SK-N-MC (cell line): ENCODE measurements at regions not wholly inside any gene's neighbourhood (a gene's known extent, or its start where the extent isn't known, plus 50 kb on each side); places are given as distances from the start of the nearest gene placed in this dataset.

Source experiments
- DNase-seq: peaks from one replicate; pipeline ENCODE4 v3.0.0-alpha.2; 2011; ENCODE audit warnings: low read depth, low spot score
- H3K27ac ChIP-seq: fragments of 200-600 bp; sonication (generic); 2 replicates; pipeline ENCODE4 v1.5.1; 2016; ENCODE audit warnings: mixed run types
- H3K36me3 ChIP-seq: fragments of 200-600 bp; sonication (generic); 2 replicates; pipeline ENCODE4 v1.6.1; 2017; ENCODE audit warnings: antibody characterized with exemption, low read length, mixed read lengths; ENCODE audit not compliant: insufficient read depth
- H3K4me3 ChIP-seq: fragments of 200-600 bp; sonication (generic); 2 replicates; pipeline ENCODE4 v1.5.1; 2016
- H3K9ac ChIP-seq: fragments of 200-600 bp; sonication (generic); 2 replicates; pipeline ENCODE4 v1.8.0; 2017; ENCODE audit warnings: mixed run types, mixed read lengths; ENCODE audit not compliant: insufficient read length
- H3K9me3 ChIP-seq: fragments of 200-600 bp; sonication (generic); 2 replicates; pipeline ENCODE4 v1.6.1; 2017; ENCODE audit warnings: low read depth, mild to moderate bottlenecking, antibody characterized with exemption, low read length, moderate library complexity, mixed read lengths
- EZH2 ChIP-seq: fragments of 200-600 bp; sonication (generic); IDR thresholded peaks from one replicate; pipeline ENCODE4 v1.6.1; 2017; ENCODE audit warnings: antibody characterized with exemption
- FOXP2 ChIP-seq: optimal IDR thresholded peaks from 2 replicates; pipeline ENCODE3; 2011; ENCODE audit warnings: mild to moderate bottlenecking, moderate library complexity; ENCODE audit not compliant: insufficient read depth; ENCODE audit errors: extremely low read length, control extremely low read depth
- POLR2AphosphoS5 ChIP-seq: IDR thresholded peaks from 2 replicates; pipeline ENCODE4 v1.6.1; 2012; ENCODE audit warnings: mild to moderate bottlenecking, low read depth, low read length, borderline replicate concordance

- Histone ChIP-seq H3K4me3 (no peak overlapping the region), H3K27ac (no peak overlapping the region), H3K36me3 (no peaks in the 10 kb centered on the region), H3K9me3 (no peaks in the 10 kb centered on the region), H3K9ac (no peak overlapping the region)
- no peak for DNase-seq
- TF ChIP-seq POLR2AphosphoS5: no peak
- no peak for TF ChIP-seq FOXP2
- no peak for TF ChIP-seq EZH2
These were observed 60.0 kb upstream of the NKX1-1 start for GRCh38 chr4:1466034-1466862.

GRCh38 chr4:1465173-1466033 is 59.2 kb upstream of the NKX1-1 start:
- Histone ChIP-seq H3K27ac (no peak overlapping the region), H3K4me3 (no peak overlapping the region), H3K9ac (no peak overlapping the region), H3K9me3 (no peaks in the 10 kb centered on the region), H3K36me3 (no peaks in the 10 kb centered on the region)
- no peak for DNase-seq
- no peak for TF ChIP-seq FOXP2
- no peak for TF ChIP-seq EZH2
- TF ChIP-seq POLR2AphosphoS5: no peak

DNA sequence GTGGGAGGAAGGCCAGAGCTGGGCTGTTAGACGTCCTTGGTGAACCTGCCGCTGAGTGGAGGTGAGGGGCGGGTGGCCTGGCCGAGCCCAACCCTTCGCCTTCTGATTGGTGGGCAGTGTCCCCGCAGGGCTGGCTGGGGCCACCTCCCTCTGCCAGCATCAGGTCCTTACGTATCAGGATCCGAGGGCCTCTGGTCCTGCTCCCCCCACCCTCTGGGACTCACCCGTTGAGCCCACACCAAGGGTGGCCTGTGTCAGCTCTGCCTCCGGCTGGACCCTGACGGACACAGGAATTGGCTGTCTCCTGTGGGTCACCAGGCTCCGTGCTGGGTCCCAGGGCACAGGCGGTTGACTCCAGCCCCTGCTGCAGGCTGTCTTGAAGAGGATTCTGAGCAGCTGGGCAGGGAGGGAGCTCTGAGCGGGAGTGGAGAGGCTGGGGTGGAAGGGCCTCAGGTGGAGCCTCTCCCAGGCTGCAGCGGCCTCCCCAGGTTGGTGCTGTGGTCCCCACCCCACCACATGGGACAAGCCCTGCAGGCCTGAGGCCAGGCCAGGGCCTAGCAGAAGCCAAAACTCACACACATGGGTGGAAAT is 58.4 kb upstream of the NKX1-1 start:
- peak; percentile 31 for TF ChIP-seq EZH2
- TF ChIP-seq FOXP2: no peak
- Histone ChIP-seq H3K36me3 (no peaks in the 10 kb centered on the region), H3K9me3 (no peaks in the 10 kb centered on the region), H3K9ac (no peak overlapping the region), H3K4me3 (no peak overlapping the region), H3K27ac (no peak overlapping the region)
- DNase-seq: no peak

GRCh38 chr4:1463927-1464540 is 57.8 kb upstream of the NKX1-1 start:
- Histone ChIP-seq H3K9me3 (no peaks in the 10 kb centered on the region), H3K27ac (no peak overlapping the region), H3K9ac (no peak overlapping the region), H3K36me3 (no peaks in the 10 kb centered on the region), H3K4me3 (no peak overlapping the region)
- TF ChIP-seq POLR2AphosphoS5 (no peak), EZH2 (no peak), FOXP2 (no peak)
- no peak for DNase-seq

- no peak for DNase-seq
- H3K4me3 ChIP-seq: no peak overlapping the region
- no peak overlapping the region for H3K27ac ChIP-seq
- no peak overlapping the region for H3K9ac ChIP-seq
- no peaks in the 10 kb centered on the region for H3K36me3 ChIP-seq
- TF ChIP-seq EZH2: no peak
- no peak for TF ChIP-seq FOXP2
- no peak for TF ChIP-seq POLR2AphosphoS5
- H3K9me3 ChIP-seq: no peaks in the 10 kb centered on the region
These were observed 57.1 kb upstream of the NKX1-1 start for GRCh38 chr4:1463088-1463926.

DNA sequence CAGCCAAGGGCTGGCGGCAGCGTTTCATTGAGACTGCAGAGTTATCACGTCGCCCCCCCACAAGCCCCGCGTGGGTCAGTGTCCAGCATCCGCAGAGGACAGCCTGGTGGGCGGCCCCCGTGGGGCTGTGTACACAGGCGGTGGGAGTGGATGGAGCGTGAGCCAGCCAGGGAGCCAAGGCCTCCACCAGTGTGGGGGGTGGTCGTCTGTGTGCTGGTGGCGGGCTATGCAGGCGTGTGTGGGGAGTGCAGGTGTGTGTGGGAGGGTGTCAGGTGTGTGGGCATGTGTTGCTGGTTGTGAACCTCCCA is 56.5 kb upstream of the NKX1-1 start:
- Histone ChIP-seq H3K36me3 (no peaks in the 10 kb centered on the region), H3K9ac (no peak overlapping the region), H3K9me3 (no peaks in the 10 kb centered on the region), H3K27ac (no peak overlapping the region), H3K4me3 (no peak overlapping the region)
- no peak for TF ChIP-seq EZH2
- no peak for TF ChIP-seq FOXP2
- no peak for TF ChIP-seq POLR2AphosphoS5
- no peak for DNase-seq

GRCh38 chr4:1462009-1462767 is 55.9 kb upstream of the NKX1-1 start:
- no peak overlapping the region for H3K27ac ChIP-seq
- H3K36me3 ChIP-seq: no peaks in the 10 kb centered on the region
- no peak overlapping the region for H3K4me3 ChIP-seq
- DNase-seq: no peak
- H3K9ac ChIP-seq: no peak overlapping the region
- TF ChIP-seq POLR2AphosphoS5 (no peak), FOXP2 (no peak), EZH2 (no peak)
- H3K9me3 ChIP-seq: no peaks in the 10 kb centered on the region
